Tibial nerve (tissue), 4 donors: ENCODE measurements at regions not wholly inside any gene's neighbourhood (a gene's known extent, or its start where the extent isn't known, plus 50 kb on each side); places are given as distances from the start of the nearest gene placed in this dataset.

Experiments
- EP300 ChIP-seq, 2 donors: sonication (generic); formaldehyde crosslinking; IDR thresholded peaks; one replicate each; pipeline ENCODE4 v1.6.1; 2017; ENCODE audit warnings: antibody characterized with exemption in 2 of 2, mild to moderate bottlenecking in 1 of 2
- POLR2A ChIP-seq, 2 donors: fragments of 450-650 bp; IDR thresholded peaks; one replicate each; pipeline ENCODE4 v1.6.1; 2017; ENCODE audit warnings: antibody characterized with exemption in 2 of 2, mild to moderate bottlenecking in 2 of 2, moderate library complexity in 2 of 2
- TF ChIP-seq, protein P1 (sequence below), 5 experiments: fragments of 200-600 bp in 3 of 5; fragments of 450-650 bp in 2 of 5; sonication (generic) in 3 of 5; IDR thresholded peaks; one replicate each; pipeline ENCODE4 v1.5.1; 2016 to 2019; ENCODE audit warnings: antibody characterized with exemption in 5 of 5, mild to moderate bottlenecking in 3 of 5, moderate library complexity in 2 of 5

DNA sequence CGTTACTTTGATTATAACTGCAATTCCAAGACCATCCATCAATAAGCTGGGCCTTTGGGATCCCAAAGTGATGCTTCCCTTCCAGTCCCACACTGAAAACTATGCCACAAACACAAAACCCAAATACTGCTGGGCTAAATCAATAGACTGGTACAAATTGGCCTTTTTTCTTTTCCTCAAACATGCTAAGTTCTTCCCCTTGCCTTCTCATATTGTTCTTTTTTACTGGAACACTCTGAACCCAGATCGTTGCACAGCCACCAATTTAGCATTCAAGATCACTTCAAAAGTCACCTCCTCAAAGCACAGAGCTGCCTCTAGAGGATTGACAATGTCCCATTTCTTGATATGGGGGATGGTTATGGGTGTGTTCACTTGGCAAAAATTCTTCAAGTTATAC lies 66.0 kb downstream of the ACTL7B start:
- TF ChIP-seq, protein P1, sequence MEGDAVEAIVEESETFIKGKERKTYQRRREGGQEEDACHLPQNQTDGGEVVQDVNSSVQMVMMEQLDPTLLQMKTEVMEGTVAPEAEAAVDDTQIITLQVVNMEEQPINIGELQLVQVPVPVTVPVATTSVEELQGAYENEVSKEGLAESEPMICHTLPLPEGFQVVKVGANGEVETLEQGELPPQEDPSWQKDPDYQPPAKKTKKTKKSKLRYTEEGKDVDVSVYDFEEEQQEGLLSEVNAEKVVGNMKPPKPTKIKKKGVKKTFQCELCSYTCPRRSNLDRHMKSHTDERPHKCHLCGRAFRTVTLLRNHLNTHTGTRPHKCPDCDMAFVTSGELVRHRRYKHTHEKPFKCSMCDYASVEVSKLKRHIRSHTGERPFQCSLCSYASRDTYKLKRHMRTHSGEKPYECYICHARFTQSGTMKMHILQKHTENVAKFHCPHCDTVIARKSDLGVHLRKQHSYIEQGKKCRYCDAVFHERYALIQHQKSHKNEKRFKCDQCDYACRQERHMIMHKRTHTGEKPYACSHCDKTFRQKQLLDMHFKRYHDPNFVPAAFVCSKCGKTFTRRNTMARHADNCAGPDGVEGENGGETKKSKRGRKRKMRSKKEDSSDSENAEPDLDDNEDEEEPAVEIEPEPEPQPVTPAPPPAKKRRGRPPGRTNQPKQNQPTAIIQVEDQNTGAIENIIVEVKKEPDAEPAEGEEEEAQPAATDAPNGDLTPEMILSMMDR (IDR thresholded peaks at IDR 0.05): no peak
- TF ChIP-seq POLR2A (IDR thresholded peaks at IDR 0.05) (no peak), EP300 (IDR thresholded peaks at IDR 0.05) (no peak)
